HFFc6 (cell line): ENCODE measurements at regions not wholly inside any gene's neighbourhood (a gene's known extent, or its start where the extent isn't known, plus 50 kb on each side); places are given as distances from the start of the nearest gene placed in this dataset.

Source experiments
- DNase-seq: peaks from one replicate; pipeline ENCODE4 v3.0.0-alpha.2; 2018
- H3K27ac Mint-ChIP-seq: 2 replicates; pipeline ENCODE4 v1.8.0; 2020; ENCODE audit warnings: mild to moderate bottlenecking, mixed read lengths
- H3K27me3 Mint-ChIP-seq: 2 replicates; pipeline ENCODE4 v1.8.0; 2021; ENCODE audit warnings: mild to moderate bottlenecking, moderate library complexity, mixed read lengths; ENCODE audit not compliant: insufficient read depth
- H3K36me3 Mint-ChIP-seq: 2 replicates; pipeline ENCODE4 v1.8.0; 2021; ENCODE audit warnings: low read depth, mixed read lengths
- H3K4me1 Mint-ChIP-seq: 2 replicates; pipeline ENCODE4 v1.8.0; 2020; ENCODE audit warnings: low read depth, mixed read lengths
- H3K4me3 Mint-ChIP-seq: 2 replicates; pipeline ENCODE4 v1.8.0; 2020; ENCODE audit warnings: mild to moderate bottlenecking, moderate library complexity, mixed read lengths
- H3K9me3 Mint-ChIP-seq: 2 replicates; pipeline ENCODE4 v1.8.0; 2020; ENCODE audit warnings: mild to moderate bottlenecking, mixed read lengths
- TF ChIP-seq, protein P1 (sequence below): fragments of 200-600 bp; sonication (generic); IDR thresholded peaks from 2 replicates; pipeline ENCODE4 v1.5.0; 2021; ENCODE audit warnings: antibody characterized with exemption, mild to moderate bottlenecking

DNA sequence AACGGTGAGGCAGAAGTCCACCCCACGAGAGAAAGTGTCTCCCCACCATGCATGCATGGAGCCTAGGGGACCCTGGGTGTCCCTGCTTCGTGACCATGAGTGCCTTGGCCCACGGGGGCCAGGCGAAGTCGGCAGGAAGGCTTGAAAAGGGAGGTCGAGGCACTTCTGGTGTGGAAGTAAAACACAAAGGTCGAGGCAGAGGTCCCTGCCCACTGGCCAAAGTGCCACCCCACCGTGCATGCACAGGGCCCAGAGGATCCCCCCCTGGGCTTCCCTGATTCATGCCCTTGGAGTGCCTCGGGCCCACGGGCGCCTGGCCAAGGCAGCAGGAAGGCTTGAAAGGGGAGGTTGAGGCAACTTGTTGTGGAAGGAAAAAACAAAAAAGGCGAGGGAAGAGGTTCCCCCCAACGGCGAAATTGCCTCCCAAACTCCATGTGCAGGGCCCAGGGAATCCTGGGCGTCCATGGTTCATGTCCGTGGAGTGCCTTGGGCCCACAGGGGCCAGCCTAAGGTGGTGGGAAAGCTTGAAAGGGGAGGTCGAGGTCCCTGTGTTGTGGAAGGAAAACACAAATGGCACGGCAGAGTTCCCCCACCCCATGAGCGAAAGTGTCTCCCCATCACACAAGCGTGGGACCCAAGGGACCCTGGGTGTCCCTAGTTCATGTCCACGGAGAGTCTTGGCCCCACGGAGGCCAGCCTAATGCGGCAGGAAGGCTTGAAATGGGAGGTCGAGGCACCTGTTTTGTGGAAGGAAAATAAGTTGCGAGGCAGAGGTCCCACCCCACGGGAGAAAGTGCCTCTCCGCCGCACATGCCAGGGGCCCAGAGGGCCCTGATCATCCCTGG, 372.1 kb downstream of the ALG10 start:
- Mint-ChIP-seq H3K4me3 (no peak overlapping the region), H3K4me1 (no peaks in the 10 kb centered on the region), H3K36me3 (no peaks in the 10 kb centered on the region; the same call in 1 of the 2 replicates), H3K9me3 (peaks cover 41% of the 10 kb centered on the region), H3K27ac (no peak overlapping the region), H3K27me3 (no peaks in the 10 kb centered on the region; the same call in 1 of the 2 replicates)
- DNase-seq = no peak
- TF ChIP-seq, protein P1, sequence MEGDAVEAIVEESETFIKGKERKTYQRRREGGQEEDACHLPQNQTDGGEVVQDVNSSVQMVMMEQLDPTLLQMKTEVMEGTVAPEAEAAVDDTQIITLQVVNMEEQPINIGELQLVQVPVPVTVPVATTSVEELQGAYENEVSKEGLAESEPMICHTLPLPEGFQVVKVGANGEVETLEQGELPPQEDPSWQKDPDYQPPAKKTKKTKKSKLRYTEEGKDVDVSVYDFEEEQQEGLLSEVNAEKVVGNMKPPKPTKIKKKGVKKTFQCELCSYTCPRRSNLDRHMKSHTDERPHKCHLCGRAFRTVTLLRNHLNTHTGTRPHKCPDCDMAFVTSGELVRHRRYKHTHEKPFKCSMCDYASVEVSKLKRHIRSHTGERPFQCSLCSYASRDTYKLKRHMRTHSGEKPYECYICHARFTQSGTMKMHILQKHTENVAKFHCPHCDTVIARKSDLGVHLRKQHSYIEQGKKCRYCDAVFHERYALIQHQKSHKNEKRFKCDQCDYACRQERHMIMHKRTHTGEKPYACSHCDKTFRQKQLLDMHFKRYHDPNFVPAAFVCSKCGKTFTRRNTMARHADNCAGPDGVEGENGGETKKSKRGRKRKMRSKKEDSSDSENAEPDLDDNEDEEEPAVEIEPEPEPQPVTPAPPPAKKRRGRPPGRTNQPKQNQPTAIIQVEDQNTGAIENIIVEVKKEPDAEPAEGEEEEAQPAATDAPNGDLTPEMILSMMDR = no peak

DNA sequence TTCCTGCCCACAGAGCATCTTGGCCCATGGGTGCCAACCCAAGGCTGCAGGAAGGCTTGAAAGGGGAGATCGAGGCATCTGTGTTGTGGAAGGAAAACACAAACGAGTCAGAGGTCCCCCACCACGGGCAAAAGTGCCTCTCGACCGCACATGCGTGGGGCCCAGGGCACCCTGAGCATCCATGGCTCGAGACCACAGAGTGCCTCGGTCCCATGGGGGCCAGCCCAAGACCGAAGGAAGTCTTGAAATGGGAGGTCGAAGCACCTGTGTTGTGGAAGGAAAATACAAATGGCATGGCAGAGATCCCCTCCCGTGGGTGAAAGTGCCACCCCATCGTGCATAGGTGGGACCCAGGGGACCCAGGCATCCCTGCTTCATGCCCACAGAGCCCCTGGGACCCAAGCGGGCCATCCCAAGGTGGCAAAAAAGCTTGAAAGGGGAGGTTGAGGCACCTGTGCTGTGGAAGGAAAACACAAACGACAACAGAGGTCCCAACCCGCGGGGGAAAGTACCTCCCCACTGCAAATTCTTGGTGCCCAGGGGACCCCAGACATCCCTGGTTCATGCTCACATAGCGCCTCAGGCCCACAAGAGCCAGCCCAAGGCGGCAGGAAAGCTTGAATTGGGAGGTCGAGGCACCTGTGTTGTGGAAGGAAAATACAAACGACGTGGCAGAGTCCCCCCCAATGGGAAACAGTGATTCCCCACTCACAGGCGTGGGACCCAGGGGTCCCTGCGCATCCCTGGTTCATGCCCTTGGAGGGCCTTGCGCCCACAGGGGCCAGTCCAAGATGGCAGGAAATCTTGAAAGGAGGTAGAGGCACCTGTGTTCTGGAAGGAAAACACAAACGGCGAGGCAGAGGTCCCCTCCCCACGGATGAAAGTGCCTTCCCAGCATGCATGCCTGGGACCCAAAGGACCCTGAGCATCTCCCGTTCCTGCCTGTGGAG, 373.0 kb downstream of the ALG10 start:
- Mint-ChIP-seq H3K27me3 (no peaks in the 10 kb centered on the region; the same call in 1 of the 2 replicates), H3K27ac (no peak overlapping the region), H3K36me3 (no peaks in the 10 kb centered on the region; the same call in 1 of the 2 replicates), H3K4me1 (no peaks in the 10 kb centered on the region), H3K9me3 (peaks cover 41% of the 10 kb centered on the region), H3K4me3 (no peak overlapping the region)
- TF ChIP-seq, protein P1 = no peak
- no peak for DNase-seq

DNA sequence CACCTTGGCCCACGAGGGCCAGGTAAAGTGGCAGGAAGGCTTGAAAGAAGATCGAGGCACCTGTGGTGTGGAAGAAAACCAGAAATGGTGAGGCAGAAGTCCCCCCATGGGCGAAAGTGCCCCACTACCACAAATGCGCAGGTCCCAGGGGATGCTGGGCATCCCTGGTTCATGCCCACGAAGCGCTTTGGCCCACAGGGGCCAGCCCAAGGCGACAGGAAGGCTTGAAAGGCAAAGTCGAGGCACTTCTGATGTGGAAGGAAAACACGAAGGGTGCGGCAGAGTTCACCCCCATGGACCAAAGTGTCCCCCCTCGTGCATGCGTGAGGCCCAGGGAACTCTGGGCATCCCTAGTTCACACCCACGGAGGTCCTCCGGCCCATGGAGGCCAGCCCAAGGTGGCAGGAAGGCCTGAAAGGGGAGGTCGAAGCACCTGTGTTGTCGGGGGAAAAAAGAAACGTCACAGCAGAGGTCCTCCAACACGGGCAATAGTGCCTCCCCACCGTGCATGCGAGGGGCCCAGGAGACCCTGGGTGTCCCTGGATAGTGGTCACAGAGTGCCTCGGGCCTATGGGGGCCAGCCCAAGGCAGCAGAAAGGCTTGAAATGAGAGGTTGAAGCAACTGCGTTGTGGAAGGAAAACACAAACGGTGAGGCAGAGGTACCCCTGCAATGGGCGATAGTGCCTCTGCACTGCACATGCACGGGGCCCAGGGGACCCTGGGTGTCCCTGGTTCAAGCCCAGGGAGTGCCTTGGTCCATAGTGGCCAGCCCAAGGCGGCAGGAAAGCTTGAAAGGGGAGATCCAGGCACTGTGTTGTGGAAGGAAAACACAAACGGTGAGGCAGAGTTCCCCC, 373.9 kb downstream of the ALG10 start:
- H3K4me3 Mint-ChIP-seq = no peak overlapping the region
- H3K36me3 Mint-ChIP-seq = no peaks in the 10 kb centered on the region; the same call in none of the 2 replicates
- H3K4me1 Mint-ChIP-seq = no peaks in the 10 kb centered on the region
- peaks cover 44% of the 10 kb centered on the region for H3K9me3 Mint-ChIP-seq
- TF ChIP-seq, protein P1 = no peak
- H3K27me3 Mint-ChIP-seq = peaks cover 2% of the 10 kb centered on the region; the same call in 1 of the 2 replicates
- H3K27ac Mint-ChIP-seq = no peak overlapping the region
- no peak for DNase-seq

DNA sequence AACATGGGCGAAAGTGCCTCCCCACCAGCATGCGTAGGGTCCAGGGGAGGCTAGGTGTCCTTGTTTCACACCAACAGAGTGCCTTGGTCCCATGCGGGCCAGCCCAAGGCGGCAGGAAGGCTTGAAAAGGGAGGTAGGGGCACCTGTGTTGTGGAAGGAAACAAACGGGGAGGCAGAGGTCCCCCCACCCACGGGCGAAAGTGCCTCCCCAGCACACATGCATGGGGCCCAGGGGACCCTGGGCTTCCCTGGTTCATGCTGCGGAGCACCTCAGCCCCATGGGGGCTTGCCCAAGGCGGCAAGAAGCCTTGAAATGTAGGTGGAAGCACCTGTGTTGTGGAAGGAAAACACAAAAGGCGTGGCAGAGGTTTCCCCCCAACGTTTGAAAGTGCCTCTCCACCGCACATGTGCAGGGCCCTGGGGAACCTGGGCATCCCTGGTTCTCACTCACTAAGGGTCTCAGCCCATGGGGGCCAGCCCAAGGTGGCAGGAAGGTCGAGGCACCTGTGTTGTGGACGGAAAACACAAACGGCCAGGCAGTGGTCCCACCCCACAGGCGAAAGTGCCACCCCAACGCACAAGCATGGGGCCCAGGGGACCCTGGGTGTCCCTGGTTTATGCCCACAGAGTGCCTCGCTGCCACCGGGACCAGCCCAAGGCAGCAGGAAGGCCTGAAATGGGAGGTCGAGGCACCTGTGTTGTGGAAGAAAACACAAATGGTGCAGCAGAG, 374.7 kb downstream of the ALG10 start:
- Mint-ChIP-seq H3K4me3 (no peak overlapping the region), H3K27ac (no peak overlapping the region), H3K9me3 (peaks cover 46% of the 10 kb centered on the region)

More for the DNA sequence above, 374.7 kb downstream of the ALG10 start:
- no peak for DNase-seq
- TF ChIP-seq, protein P1 = no peak
- Mint-ChIP-seq H3K4me1 (no peaks in the 10 kb centered on the region), H3K36me3 (no peaks in the 10 kb centered on the region; the same call in none of the 2 replicates), H3K27me3 (peaks cover 2% of the 10 kb centered on the region; the same call in 1 of the 2 replicates)
